ENCODE measurements at regions not wholly inside any gene's neighbourhood (a gene's known extent, or its start where the extent isn't known, plus 50 kb on each side); places are given as distances from the start of the nearest gene placed in this dataset.
"Not testable (repeated sequence)": the region's sequence is repeated elsewhere in the genome, so short reads cannot be mapped to it uniquely, and the experiment has no call there.

DNA sequence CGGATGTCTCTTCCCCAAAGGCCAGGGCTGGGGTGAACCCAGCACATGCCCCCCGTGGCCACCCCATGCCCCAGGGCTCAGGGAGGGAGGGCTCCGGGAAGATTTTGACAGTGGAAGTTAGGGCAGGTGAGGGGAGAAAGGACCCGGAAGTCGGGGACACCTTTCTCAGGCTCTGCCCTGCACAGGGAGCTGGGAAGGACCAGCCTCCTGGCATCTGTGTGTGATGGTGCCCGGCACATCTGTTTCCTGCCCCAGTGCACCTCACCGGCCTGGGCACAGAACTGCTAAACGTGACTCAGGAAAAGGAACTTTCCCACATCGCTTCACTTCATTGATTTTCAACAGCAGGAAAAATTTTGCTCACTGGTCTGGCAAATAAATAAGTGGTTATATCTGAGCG lies 141.1 kb upstream of the AFDN start:
- DNase-seq: peak in 2 of 10 donors; percentile 39 to 55
- intact Hi-C loops (cut with DNase I): no loop called here

DNA sequence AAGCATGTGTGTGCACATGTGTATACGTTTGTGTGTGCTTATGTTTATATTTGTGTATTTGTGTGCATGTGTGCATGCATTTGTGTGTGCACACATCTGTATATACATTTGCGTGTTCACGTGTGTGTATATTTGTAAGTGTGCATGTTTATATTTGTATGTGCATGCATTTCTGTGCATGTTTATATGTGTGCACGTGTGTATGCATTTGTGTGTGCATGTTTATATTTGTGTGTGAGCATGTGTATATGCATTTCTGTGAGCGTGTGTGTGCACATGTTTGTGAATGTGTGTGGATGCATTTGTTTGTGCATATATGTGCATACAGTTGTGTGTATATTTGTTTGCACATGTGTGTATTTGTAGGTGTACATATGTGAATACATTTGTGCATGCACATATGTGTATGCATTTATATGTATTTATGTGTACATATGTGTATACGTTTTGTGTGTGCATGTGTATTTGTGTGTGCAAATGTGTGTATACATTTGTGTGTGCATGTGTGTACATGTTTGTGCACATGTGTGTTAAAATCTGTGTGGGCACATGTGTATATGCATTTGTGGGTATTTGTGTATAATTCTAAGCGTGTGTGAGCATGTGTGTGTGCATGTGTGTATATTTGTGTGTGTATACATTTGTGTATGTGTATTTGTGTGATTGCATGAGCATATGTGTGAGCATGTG lies 140.4 kb upstream of the AFDN start:
- intact Hi-C loops (cut with DNase I): no loop called here
- DNase-seq: no peak

DNA sequence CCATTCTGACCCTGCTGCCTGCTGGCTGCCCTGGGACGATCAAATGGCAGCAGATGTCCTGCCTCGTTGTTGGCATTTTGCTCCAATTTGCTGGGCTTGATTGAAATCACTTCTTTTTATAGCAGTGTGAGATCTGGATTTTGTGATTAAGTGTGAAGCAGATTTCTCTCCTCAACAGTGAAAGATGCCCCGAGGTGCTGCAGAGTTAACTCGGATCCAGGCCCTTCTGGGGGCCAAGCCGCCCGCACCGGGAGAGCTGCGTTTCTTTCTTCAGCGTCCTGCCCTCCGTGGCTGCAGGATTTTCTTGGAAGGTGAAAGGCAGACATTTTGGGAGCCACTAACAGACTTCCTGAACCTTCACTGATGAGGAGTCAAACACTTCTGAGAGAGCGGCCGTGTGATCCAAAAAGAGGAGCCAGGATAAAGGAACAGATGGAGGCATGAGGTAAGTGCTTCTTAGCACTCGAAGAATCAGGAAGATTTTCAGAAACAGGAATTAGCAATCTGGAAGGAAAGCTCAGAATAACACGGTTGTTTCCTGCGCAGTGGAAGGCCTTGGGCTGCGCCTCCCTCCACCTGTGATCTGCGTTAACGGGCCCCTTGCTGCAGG lies 139.5 kb upstream of the AFDN start:
- intact Hi-C loops (cut with DNase I): no loop called here
- DNase-seq: peak in 2 of 10 donors; percentile 52 to 73

DNA sequence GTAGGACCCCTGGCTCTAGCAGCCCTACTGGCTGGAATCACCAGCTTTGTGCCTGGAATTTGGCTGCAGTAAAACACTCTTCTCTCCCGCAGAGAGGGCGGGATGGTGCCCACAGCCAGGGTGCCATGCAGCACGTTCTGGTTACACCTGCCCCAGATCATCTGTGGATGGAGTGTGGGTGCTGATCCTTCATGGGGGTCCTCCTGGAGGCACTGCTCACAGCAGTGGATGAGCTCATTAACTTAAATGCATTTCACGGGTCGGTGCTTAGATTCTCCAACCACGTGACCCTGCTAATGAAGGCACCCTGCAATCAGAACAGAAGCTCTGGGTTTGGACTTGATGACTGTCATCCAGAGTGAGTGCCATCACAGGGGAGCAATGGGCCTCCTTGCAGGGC lies 138.6 kb upstream of the AFDN start:
- intact Hi-C loops (cut with DNase I): no loop called here
- DNase-seq: peak in 2 of 10 donors; percentile 38 to 66

DNA sequence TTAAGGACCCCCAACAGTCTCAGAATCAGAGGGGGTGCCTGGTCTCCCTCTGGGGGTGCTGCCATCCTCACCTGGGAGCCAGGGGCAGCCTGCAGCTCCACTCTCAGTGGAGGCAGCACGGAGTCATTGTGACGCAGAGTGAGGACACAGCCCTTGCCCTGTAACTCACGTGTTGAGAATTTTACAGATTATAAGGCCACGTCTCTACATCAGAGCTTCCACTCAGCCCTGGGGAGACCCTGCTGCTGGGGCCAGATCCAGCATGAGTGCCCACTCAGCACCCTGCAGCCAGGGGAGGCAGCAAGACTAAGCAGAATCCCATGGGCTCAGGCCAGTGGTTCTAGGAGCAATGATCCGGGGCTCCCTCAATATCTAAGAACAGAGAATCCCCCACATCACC lies 137.4 kb upstream of the AFDN start:
- intact Hi-C loops (cut with DNase I): no loop called here
- DNase-seq: peak in 2 of 10 donors; percentile 34 to 65

DNA sequence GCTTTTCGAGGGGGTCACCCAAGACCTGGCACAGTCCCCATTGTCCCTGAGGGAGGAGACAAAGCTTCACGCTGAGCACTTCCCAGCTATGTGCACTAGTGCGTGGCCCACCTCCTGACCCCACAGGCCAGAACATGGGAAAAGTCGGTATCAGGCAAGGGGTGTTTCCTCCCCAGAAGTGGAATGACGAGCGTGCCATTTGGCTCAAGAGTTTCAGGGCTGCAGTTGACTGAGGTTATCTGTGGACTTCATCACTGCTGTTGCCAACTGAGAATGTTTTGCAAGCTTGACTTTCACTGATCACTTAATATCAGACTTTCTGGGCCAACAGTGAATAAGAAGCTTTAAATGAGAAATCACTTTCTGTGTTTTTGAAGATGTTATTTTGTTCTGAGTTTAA lies 137.0 kb upstream of the AFDN start:
- intact Hi-C loops (cut with DNase I): no loop called here
- DNase-seq: peak in 1 of 10 donors; percentile 41

DNA sequence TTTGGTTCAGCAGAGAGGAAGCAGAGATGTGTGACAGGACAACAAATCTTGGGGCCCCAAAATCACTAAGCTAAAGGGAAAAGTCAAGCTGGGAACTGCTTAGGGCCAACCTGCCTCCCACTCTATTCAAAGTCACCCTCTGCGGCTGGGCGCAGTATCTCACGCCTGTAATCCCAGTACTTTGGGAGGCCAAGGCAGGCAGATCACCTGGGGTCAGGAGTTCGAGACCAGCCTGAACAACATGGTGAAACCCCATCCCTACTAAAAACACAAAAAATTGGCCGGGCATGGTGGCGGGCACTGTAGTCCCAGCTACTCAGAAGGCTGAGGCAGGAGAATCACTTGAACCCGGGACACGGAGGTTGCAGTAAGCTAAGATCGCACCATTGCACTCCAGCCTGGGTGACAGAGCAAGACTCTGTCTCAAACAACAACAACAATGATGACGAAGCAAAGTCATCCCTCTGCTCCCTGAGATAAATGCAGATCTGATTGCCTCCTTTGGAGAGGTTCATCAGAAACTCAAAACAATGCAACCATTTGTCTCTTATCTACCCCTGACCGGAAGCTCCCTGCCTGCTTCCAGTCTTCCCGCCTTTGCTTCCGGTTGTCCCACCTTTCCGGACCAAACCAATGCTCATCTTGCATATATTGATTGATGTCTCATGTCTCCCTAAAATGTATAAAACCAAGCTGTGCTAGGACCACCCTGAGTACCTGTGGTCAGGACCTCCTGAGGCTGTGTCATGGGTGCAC lies 136.4 kb upstream of the AFDN start:
- peak in 2 of 10 donors; percentile 23 to 62 for DNase-seq
- intact Hi-C loops (cut with DNase I): not testable (repeated sequence)

DNA sequence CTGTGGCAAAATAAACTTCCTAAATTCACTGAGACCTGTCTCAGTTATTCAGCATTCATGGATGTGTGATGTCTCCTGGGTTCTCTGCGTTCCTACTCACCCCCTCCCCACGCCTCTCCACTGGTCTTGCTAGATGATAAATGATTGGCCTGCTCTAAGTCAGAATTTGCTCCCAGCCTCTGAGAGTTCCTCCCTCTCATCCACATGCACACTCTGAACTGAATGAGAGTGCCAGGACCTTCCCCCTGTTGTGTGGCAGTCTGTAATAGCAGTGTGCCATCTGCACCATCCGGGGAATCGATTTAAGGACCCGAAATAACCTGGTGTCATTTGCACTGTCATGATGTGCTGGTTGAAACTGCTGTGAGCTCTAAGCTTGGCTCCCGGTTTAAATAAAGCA lies 135.8 kb upstream of the AFDN start:
- peak in 1 of 10 donors; percentile 10 for DNase-seq
- intact Hi-C loops (cut with DNase I): no loop called here

DNA sequence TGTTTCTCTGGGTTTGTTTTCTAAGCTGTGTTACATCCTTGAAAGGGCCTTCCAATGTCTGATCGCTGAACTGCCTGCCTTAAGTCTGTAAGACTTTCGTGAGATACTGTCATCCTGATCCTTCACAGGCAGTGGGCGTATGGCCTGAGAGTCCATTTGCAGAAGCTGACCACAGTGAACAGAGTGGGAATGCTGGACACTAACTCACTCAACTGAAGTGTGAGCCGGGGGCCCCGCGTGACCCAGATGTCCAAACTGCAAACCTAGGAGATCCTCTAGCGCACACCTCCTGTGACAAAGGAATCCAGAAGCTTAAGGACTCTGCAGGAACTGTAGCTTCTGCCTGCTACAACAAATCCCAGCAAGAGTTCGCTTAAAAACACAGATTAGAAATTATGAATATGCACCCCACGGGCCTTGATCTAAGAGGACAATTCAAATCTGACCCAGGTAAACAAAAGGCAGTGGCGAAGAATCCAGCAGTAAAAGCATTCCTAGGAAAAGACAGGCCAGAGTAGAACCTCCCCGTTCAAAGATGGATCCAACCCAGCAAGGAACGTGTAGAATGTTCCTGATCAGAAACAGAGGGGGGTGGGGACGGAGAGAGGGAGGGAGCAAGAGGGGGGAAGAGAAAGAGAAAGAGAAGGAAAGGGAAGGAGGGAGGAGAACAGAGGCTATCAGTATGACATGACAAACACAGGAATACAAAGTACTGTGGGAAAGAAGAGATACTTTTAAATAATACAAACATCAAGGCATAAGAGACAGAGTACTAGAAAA lies 135.0 kb upstream of the AFDN start:
- intact Hi-C loops (cut with DNase I): no loop called here
- peak in 2 of 10 donors; percentile 31 to 73 for DNase-seq

DNA sequence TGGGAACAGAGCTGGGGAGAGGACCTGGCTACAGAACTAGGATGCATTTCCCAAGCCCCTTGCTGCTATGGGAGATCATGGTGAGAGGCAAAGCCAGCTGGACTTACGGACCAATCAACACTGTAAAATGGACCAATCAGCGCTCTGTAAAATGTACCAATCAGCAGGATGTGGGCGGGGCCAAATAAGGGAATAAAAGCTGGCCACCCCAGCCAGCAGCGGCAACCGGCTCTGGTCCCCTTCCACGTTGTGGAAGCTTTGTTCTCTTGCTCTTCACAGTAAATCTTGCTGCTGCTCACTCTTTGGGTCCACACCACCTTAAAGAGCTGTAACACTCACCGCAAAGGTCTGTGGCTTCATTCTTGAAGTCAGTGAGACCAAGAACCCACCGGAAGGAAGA lies 133.2 kb upstream of the AFDN start:
- intact Hi-C loops (cut with DNase I): not testable (repeated sequence)
- DNase-seq: peak in 2 of 10 donors; percentile 11 to 40

DNA sequence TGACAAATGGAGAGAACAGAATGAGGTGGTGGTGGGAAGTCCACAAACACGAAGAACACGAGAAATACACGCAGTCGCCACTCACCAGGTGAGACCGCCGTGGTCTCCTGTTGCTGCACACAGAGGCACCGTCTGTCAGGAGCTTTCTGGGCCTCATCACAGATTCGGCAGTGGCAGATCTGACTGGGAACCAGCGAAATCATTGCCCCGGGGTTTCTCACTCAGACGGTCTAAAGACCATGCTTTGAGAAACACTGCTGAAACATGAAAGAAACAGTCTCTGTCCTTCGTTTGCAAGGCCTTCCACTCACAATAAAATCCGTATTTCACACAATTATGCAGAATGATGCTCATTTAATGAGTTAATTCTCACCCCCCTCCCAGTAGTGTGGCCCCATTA lies 130.9 kb upstream of the AFDN start:
- intact Hi-C loops (cut with DNase I): no loop called here
- peak in 2 of 10 donors; percentile 33 to 40 for DNase-seq

DNA sequence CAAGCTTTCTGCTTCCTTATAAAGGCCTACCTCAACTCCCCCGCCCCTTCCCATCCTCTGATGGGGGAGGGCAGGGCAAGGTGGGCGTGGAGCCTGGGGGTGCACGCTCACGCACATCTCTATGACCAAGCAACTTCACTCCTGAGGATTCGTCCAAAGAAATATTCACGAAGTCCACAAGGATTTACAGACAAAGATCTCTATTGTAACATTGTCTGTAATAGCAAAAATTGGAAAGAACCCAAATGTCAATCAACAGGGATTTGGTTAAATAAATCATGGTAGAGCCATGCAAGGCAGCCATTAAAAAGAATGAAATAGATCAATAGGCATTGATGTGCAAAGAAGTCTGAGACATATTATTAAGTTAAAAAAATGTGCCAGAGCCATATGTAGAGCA lies 130.4 kb upstream of the AFDN start:
- intact Hi-C loops (cut with DNase I): no loop called here
- peak in 2 of 10 donors; percentile 15 to 17 for DNase-seq

DNA sequence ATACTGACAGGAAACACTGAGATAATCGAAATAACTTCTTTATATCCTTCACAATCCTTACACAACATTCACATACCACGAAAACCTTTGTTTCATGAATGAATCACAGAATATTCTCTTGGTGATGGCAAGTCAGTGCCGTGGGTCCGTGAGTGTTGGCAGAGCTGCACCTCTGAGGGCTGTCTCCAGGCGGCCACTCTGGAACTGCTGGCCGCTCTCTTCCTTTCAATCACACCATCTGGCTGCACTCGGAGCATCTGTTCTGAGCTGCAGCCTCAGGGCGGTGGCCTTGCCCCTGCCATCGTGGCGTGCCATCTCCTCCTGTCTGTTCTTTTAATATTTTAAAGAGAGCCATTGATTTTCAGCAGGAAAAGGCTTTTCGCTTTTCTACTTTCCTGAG lies 129.4 kb upstream of the AFDN start:
- intact Hi-C loops (cut with DNase I): no loop called here
- peak in 3 of 10 donors; percentile 33 to 74 (median 74) for DNase-seq

DNA sequence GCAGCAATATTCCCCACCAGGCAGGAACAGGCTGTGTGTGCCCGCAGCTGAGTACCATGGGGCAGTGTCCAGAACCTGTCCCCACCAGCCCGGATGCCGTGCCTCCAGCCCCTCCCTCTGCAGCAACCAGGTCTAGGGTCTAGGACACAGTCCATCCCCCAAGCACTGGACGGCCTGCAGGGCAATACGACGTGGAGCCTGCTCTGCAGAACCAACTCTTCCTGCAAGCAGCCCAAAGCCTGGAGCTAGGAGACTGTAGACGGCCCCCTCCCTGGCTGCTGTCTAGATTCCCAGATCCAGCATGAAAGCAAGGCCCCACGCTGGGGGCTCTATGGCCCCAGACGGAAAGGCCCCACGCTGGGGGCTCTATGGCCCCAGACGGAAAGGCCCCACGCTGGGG lies 128.2 kb upstream of the AFDN start:
- DNase-seq: peak in 2 of 10 donors; percentile 70 to 71
- intact Hi-C loops (cut with DNase I): no loop called here

DNA sequence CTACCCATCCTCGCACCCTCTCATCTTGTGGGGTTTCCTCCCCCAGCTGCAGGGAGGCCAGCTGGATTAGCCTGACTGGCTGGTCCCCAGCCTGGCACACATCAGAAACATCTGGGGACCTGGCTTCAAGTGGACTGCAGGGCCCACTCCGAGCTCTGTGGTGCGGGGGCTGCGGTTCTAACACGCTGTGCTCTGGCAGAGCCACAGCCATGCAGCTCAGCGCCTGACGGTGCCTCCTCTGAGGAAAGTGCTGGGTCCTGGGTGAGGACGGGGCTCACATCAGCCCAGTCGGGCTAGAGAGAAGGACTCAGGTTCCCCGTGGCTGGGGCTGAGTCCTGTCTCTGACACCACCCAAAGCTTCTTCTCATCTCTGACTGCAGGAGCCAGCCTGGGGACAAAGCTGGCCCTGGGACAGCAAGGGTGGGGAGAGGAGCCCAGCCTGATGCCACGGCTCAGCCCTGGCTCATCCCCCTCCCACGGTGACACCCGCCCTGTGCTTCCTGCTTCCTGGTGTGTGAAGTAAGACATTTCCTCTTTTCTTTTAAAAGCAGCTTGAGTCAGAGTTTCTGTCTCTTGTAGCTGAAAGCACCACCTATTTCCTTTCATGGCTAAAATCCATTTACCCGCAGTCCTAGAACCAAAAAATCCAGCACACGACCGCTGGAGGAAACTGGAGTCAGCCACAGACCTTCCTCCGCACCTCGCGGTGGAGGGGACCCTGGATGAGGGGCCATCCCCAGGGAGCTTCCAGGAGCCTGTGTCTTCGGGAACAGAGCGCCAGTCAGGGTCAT lies 127.4 kb upstream of the AFDN start:
- intact Hi-C loops (cut with DNase I): no loop called here
- DNase-seq: peak in 2 of 10 donors; percentile 80 to 88

DNA sequence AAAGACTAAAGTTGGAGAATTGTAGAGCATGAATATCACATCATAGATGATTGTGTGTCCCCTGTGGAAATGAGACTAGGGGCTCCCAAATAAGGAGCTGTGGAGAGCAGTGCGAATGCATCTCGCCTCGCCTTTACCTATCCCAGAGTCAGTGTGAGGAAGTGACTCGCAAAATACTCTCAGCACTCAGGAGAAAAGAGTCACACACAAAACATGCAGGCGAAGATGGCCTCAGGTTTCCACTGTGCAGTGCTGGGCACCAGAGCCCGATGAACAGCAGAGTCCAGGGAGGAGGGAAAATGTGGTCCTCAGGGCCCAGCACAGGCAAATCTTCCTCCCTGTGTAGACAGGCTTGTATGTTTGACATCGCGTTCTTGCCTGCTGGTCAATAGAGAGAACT lies 126.5 kb upstream of the AFDN start:
- intact Hi-C loops (cut with DNase I): no loop called here

DNA sequence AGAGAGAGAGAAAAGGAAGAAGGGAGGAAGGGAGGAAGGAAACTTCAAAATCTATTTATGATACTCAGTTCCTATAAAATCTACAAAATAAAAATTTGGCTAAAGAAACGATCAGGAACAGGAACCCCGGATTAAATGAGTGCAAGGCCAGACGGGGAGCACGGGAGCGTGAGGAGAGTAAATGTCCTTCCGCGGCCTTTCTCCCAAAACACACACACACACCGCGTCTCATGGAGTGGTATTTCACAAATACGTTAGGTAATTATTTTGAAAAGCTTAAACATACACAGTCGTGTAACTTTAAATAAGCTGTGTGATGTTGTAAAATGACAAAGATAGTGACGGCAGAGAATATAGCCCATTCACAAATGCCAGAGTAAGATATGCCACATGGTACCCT lies 125.7 kb upstream of the AFDN start:
- peak in 2 of 10 donors; percentile 22 to 41 for DNase-seq
- intact Hi-C loops (cut with DNase I): no loop called here

More for the DNA sequence above, 126.5 kb upstream of the AFDN start:
- DNase-seq: peak in 2 of 10 donors; percentile 6 to 48

DNA sequence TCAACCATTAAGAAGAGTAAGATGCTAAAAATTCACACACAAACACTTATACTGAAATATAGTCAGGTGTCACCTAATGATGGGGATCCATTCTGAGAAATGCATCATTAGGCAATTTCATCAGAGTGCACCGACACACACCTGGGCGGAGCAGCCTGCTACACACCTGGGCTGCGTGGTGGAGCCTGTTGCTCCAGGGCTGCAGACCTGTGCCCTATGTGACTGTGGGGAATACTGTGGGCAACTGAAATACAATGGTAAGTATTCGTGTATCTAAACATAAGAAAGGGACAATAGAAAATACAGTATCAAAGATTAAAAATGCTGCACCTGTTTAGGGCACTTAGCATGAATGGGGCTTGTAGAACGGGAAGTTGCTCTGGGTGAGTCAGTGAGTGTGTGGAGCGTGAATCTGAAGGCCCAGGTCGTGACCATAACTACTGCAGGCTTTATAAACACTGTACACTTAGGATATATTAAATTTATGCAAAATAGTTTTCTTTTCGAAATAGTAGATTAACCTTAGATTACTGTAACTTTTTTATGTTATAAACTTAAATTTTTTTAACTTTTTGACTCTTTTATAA lies 124.4 kb upstream of the AFDN start:
- peak in 2 of 10 donors; percentile 37 to 52 for DNase-seq
- intact Hi-C loops (cut with DNase I): no loop called here

DNA sequence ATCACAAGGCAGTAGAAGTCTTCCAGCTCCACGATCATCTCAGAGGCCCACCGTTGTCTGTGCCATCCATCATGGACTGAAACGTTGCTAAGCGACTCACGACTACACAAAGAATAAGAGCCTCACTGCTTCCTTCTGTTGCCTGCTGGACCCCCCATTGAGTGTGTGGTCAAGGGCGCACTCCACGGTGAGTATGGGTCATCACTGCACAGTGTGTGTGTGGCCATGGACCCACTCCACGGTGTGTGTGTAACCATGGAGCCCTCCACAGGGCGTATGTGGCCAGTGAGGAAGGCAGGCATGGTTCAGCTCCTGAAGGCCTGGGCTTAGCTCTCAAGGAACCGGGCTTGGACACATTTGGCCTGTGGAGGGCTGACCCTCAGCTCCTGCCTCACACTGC lies 123.4 kb upstream of the AFDN start:
- DNase-seq: peak in 1 of 10 donors; percentile 68
- intact Hi-C loops (cut with DNase I): no loop called here
